Renal cortex interstitium (tissue), 11 donors: ENCODE measurements at regions not wholly inside any gene's neighbourhood (a gene's known extent, or its start where the extent isn't known, plus 50 kb on each side); places are given as distances from the start of the nearest gene placed in this dataset.
"Not testable (repeated sequence)": the region's sequence is repeated elsewhere in the genome, so short reads cannot be mapped to it uniquely, and the experiment has no call there.

Experiments
- DNase-seq, 11 donors: peaks; one replicate each; pipeline ENCODE4 v3.0.0-alpha.2; 2013; ENCODE audit warnings: low read depth in 9 of 11, low spot score in 4 of 11; ENCODE audit errors: extremely low read depth in 1 of 11

DNA sequence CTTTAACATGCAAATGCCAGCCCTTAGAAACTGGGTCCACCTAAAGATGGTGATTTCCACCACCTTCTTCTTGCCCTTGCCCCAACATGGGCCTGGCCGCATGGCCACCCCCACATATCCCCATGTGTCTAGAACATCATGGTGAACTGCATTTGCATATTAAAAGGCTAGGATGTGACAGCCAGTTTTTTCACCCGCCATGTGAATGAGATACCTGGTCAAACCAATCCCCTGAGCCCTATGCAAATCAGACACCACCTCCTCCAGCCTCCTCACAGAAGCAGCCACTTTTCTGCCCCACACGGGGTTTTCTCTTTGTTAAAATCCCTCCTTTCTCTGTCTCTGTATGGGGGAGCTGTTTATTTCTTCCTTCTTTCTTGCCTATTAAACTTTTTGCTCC, 1322.5 kb downstream of the FSCB start:
- no peak for DNase-seq

DNA sequence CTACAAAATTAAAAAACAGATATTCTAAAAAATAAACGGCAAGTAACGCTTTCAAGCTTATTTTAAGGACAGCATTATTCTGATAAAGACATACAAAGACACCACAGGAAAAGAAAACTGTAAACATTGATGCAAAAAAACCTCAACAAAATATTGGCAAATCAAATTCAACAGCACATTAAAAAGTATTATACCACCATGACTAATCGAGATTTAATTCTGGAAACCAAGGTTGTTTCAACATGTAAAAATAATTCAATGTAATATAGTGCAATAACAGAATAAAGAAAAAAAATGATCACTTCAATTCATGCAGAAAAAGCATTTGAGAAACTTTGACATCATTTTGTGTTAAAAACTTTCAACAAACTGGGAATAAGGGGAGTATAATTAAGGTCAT, 1323.2 kb downstream of the FSCB start:
- no peak for DNase-seq

DNA sequence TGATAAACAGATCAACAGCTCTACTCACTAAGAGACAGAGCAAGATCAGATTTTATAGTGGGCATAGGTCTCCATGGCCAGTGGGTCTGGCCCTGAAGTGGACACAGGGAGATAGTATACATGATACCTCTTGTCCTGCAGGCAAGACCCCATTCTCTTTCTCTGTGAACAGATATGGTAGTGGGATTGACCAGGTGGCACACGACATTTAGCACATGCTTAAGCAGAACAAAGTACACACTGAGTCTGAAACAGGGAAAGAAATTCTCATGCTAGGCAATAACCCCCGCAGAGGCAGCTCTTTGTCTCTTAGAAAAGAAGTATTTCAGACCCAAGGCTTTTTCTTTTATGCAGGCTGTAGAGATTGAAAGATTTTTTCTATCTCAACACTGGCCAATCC, 1331.2 kb downstream of the FSCB start:
- peak in 4 of 11 donors; percentile 0 to 9 (median 6) for DNase-seq

- DNase-seq, result no peak
These were observed 1334.1 kb downstream of the FSCB start for GRCh38 chr14:43172899-43173548.

GRCh38 chr14:43169722-43170121, 1337.4 kb downstream of the FSCB start:
- no peak for DNase-seq

DNA sequence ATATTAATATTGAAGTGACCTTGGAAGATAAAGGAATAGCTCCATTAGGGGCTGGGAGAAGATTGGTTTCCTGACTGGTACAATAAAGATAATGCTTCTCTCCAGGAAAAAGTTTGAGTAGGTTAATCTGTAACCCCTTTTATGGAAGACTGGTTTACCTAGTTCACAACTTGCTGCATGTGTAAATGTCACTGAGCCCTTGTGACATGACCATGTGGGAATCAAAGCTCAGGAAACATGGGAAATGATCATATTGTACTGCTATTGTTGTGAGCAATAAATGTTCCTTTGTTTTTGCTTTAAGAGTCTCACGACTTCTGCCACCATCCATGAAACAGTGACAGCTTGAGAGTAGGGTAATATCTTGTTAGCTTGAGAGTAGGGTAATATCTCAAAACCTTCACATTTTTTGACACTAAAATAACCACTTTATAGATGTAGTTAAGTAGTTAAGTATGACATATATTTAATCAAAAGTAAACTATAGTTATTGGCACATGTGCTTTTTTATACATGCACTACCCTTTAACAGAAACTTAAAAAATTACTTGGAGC, 1338.6 kb downstream of the FSCB start:
- peak in 1 of 11 donors; percentile 8 for DNase-seq

DNA sequence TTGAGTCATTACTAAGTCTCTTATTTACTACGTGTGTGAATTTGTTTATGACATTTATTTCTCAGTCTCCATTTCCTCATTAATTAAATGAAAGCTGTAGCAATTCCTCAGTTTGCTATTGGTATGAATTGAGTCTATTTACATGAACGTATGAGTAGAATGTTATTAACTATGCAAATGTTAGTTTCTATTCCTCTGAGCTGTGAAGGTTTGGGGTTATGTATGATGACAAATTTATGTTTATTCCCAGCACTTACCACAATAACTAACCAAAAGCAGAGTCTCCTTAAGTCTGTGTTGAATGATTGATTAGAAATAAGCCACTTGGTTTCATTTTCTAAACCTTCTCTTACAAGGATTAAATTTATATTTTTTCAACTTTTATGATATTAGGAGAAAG, 1340.9 kb downstream of the FSCB start:
- DNase-seq, result no peak

DNA sequence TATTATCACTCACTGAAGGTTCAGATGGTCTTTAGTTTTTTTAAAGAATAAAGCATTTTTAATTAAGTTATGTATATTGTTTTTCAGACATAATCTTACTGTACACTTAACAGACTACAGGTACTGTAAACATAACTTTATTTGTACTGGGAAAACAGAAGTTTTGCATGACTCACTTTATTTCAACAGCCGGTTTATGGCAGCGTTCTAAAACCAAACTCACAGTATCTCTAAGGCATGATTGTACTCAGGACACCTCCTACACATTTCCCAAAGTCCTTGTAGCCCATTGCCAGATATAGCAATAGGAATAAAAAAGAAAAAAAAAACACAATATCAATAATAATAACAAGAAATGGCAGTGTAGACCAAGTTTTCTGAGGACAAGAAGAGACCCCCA, 1341.4 kb downstream of the FSCB start:
- DNase-seq, result no peak

DNA sequence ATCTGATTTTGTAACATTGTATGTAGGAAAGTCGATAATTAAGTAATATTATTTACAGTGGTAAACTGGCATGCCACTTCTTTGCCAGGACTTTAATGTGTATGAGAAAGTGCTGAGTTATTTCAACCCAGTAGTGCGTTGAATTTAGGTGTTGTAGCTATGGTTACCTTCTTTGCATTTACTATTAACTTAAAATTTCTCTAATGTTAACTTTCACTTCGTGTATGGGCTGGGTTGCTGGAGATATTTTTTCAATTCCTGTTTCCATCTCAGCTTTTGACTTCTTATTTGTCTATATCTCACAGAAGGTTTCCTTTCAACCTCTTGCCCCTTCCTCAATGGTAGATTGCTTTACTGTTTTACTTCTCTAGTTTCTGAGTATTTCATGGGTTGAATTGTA, 1345.6 kb downstream of the FSCB start:
- no peak for DNase-seq

DNA sequence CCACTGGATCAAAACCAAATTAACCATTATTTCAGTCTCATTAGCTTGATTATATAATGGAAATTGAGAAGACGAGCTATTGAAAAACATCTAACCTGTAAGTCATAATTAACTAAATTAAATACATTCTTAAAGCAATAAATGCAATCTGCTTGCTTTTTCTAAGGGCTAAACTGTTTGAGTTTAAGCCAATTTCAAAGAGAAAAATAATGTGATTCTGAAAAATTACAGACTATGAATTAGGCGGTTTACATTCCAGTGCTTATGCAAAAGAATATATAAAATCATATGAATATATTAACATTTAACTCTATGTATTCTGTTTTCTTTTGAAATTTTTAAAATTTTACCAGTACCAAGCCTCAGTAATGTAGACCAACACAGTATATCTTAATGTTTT, 1349.4 kb downstream of the FSCB start:
- DNase-seq, result no peak

- no peak for DNase-seq
These were observed 1351.2 kb downstream of the FSCB start for GRCh38 chr14:43155924-43156323.

DNA sequence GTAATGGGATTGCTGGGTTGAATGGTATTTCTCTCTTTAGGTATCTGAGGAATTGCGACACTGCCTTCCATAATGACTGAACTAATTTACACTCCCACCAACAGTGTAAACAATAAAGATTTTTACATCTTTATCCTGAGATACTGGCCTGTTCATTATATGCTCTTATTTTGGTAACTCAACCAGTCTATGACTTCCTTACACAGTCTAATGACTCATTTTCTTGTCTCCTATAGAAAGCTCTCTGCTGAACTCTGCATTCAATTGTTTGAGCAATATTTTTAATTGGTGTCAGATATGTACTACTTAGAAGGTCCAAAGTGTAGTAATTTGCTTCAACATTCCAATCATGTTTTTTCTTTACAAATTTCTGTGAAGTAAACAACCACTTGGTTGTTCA, 1351.8 kb downstream of the FSCB start:
- no peak for DNase-seq

DNA sequence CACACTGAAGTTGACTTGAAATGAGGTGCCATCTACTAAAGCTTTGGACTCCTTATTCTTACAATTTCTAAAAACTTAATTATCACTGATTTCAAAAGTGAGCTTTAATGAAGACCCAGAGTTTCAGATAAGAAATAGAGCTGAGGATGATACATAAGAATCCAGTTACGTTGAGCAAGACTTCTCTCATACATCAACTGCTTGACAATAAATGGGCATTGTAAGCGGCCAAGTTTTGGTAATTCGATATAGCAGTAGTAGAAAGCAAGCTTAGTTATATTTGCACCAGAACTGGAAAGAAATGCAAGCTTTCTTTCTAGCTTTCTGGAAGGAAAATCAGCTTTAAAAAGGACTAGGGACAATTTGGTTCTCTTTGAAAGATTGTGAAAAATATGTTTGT, 1359.6 kb downstream of the FSCB start:
- peak in 1 of 11 donors; percentile 5 for DNase-seq

DNA sequence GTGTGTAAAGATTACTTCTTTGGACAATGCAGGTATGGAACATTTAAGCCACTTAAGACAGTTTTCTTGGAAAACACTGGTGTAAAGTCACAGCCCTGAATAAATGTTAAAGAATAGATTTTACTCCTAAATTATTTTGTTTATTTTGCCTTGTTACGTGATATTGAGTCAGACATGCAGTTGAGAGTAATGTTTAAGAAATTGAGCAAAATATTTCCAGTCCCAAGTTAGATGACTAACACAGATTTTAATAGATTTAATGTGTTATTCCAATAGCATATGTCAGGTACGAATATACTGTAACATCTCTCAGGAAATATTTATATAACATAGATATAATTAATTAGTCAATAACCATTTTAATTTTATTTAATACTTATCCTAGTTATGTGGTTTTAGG, 1361.7 kb downstream of the FSCB start:
- no peak for DNase-seq

GRCh38 chr14:43143106-43143505, 1364.0 kb downstream of the FSCB start:
- DNase-seq, result no peak

- no peak for DNase-seq
These were observed 1365.4 kb downstream of the FSCB start for GRCh38 chr14:43141636-43142191.

- no peak for DNase-seq
These were observed 1366.6 kb downstream of the FSCB start for GRCh38 chr14:43140453-43140852.

DNA sequence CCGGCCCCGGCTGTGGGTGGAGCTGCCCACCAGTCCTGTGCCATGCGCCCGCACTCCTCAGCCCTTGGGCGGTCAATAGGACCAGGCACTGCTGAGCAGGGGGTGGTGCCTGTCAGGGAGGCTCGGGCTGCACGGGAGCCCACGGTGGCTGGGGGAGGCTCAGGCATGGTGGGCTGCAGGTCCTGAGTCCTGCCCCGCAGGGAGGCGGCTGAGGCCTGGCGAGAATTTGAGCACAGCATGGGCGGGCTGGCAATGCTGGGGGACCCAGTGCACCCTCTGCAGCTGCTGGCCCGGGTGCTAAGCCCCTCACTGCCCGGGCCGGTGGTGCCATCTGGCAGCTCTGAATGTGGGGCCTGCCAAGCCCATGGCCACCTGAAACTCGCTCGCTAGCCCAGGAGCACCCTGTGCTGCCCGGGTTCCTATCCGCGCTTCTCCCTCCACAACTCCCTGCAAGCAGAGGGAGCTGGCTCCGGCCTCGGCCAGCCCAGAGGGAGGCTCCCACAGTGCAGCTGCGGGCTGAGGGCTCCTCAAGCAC, 1371.1 kb downstream of the FSCB start:
- no peak for DNase-seq

- DNase-seq, result no peak
These were observed 1374.6 kb downstream of the FSCB start for GRCh38 chr14:43132441-43132840.

- not testable (repeated sequence) for DNase-seq
These were observed 1378.7 kb downstream of the FSCB start for GRCh38 chr14:43128429-43128828.

DNA sequence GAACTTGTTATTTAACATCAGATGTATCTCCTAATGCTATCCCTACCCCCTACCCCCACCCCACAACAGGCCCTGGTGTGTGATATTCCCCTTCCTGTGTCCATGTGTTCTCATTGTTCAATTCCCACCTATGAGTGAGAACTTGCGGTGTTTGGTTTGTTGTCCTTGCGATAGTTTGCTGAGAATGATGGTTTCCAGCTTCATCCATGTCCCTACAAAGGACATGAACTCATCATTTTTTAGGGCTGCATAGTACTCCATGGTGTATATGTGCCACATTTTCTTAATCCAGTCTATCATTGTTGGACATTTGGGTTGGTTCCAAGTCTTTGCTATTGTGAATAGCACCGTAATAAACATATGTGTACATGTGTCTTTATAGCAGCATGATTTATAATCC, 1379.2 kb downstream of the FSCB start:
- DNase-seq, result not testable (repeated sequence)
